BJ (cell line): ENCODE measurements at regions not wholly inside any gene's neighbourhood (a gene's known extent, or its start where the extent isn't known, plus 50 kb on each side); places are given as distances from the start of the nearest gene placed in this dataset.
"Not testable (repeated sequence)": the region's sequence is repeated elsewhere in the genome, so short reads cannot be mapped to it uniquely, and the experiment has no call there.

Experiments used
- CTCF ChIA-PET: fragments of 350-600 bp; formaldehyde crosslinking; extraction: SDS; loops from one replicate; lab custom pipeline; 2021; ENCODE audit warnings: antibody characterized with exemption, inconsistent platforms; lab: Yijun Ruan, JAX
- POLR2A ChIA-PET: fragments of 300-600 bp; sonication (Branson Sonifier 250); formaldehyde crosslinking; extraction: SDS; loops from one replicate; lab custom pipeline; 2021; ENCODE audit warnings: antibody characterized with exemption; lab: Charles Lee
- DNase-seq: peaks from one replicate; pipeline ENCODE4 v3.0.0-alpha.2; 2011; ENCODE audit warnings: low read depth
- H3K27me3 ChIP-seq: 2 replicates; pipeline ENCODE4 v1.6.0; 2011; ENCODE audit warnings: low read length; ENCODE audit not compliant: control insufficient read depth, insufficient read depth
- H3K36me3 ChIP-seq: 2 replicates; pipeline ENCODE4 v1.5.1; 2011; ENCODE audit warnings: low read length; ENCODE audit not compliant: control insufficient read depth, insufficient read depth
- H3K4me3 ChIP-seq: 2 replicates; pipeline ENCODE4 v1.5.1; 2011; ENCODE audit warnings: low read depth, mild to moderate bottlenecking, control low read depth, low read length
- CTCF ChIP-seq: IDR thresholded peaks from 2 replicates; pipeline ENCODE4 v1.5.1; 2011; ENCODE audit warnings: low read depth, mild to moderate bottlenecking, control low read depth, inconsistent platforms, low read length, moderate library complexity; ENCODE audit not compliant: insufficient read depth

DNA sequence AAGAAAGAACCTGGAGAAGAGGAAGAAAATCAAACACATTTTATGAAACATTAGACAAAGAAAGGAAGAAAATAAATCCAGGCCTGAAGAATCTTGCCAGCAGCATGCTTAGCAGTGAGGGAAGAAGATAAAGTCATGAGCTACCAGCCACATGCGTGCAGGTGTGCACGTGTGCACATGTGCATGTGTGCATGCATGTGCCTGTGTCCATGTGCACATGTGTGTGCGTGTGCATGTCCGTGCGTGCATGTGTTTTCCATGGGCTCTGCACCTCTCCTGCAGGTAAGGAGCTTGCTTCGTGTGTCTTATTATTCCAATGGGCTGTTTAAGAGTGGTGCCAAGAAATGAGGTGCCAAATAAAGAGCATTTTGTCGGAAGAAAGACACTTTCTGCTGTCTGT lies 322.2 kb downstream of the FGFR2 start:
- Histone ChIP-seq H3K36me3 (no peaks in the 10 kb centered on the region), H3K4me3 (no peak overlapping the region), H3K27me3 (no peaks in the 10 kb centered on the region)
- TF ChIP-seq CTCF = no peak
- no peak for DNase-seq
- ChIA-PET CTCF (no interaction called here), POLR2A (no interaction called here)

- CTCF ChIA-PET = no interaction called here
- DNase-seq = no peak
- POLR2A ChIA-PET = no interaction called here
- Histone ChIP-seq H3K27me3 (no peaks in the 10 kb centered on the region), H3K4me3 (no peak overlapping the region), H3K36me3 (no peaks in the 10 kb centered on the region)
- TF ChIP-seq CTCF = no peak
These were observed 321.4 kb downstream of the FGFR2 start for GRCh38 chr10:121276822-121277221.

- H3K4me3 ChIP-seq, H3K27me3 ChIP-seq, CTCF ChIA-PET, POLR2A ChIA-PET, DNase-seq, H3K36me3 ChIP-seq: not testable (repeated sequence)
These were observed 319.9 kb downstream of the FGFR2 start for GRCh38 chr10:121278386-121278785.

DNA sequence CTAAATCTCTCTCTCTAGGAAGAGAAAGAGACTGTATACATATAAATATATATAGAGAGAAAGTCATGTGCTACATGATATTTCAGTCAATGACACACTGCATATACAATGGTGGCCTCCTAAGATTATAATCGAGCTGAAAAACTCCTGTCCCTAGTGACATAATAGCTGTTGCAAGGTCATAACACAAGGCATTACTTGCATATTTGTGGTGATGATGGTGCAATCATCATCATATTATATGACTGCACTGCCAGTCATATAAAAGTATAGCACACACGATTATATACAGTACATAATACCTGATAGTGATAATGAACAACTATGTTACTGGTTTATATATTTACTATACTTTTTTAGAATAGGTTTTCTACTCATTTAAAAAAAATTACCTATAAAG lies 316.7 kb downstream of the FGFR2 start:
- ChIA-PET CTCF (no interaction called here), POLR2A (no interaction called here)
- TF ChIP-seq CTCF = no peak
- no peaks in the 10 kb centered on the region for H3K27me3 ChIP-seq
- no peak for DNase-seq
- H3K4me3 ChIP-seq = no peak overlapping the region
- no peaks in the 10 kb centered on the region for H3K36me3 ChIP-seq

DNA sequence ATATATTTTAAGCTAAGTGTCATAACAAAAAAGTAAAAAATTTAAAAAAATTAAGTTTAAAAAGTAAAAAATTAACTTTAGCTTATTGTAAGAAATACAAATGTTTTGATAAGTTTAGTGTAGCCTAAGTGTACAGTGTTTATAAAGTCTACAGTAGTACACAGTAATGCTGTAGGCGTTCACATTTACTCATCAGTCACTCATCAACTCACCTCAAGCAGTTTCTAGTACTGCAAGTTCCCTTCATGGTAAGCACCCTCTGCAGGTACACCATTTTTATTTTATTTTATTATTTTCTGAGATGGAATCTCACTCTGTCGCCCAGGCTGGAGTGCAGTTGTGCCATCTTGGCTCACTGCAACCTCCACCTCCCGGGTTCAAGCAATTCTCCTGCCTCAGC lies 316.0 kb downstream of the FGFR2 start:
- no peak for DNase-seq
- no peak for TF ChIP-seq CTCF
- no peaks in the 10 kb centered on the region for H3K36me3 ChIP-seq
- no peaks in the 10 kb centered on the region for H3K27me3 ChIP-seq
- H3K4me3 ChIP-seq = no peak overlapping the region
- POLR2A ChIA-PET = no interaction called here
- CTCF ChIA-PET = no interaction called here

DNA sequence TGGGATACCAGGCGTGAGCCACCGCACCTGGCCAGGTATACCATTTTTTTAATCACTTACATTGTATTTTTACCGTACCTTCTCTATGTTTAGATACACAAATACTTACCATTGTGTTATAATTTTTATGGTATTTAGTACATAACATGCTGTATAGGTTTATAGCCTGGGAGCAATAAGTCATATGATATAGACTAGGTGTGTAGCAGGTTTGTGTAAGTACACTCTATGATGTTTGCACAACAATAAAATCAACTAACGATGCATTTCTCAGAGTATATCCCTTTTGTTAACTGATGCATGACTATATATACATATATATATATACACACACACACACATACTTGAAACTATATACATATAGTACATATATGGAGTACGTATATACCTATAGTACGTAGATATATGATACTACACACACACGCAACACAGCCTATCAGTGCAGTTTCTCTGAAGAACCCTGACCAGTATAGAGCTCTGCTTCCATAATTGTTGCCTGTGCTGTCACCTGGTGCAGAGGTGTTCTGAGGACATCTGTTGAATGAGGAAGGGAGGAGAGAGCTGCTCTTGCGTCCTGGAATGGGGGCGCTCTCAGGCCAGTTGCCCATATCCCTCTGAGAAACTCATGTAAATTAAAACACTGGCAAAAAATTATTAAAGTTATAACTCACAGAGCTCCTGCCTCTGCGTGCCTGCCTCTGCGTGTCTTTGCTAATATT lies 315.3 kb downstream of the FGFR2 start:
- ChIA-PET CTCF (no interaction called here), POLR2A (no interaction called here)
- Histone ChIP-seq H3K27me3 (no peaks in the 10 kb centered on the region), H3K4me3 (no peak overlapping the region), H3K36me3 (no peaks in the 10 kb centered on the region)
- DNase-seq = no peak
- no peak for TF ChIP-seq CTCF
